Ovary (tissue), 7 donors: ENCODE measurements at regions not wholly inside any gene's neighbourhood (a gene's known extent, or its start where the extent isn't known, plus 50 kb on each side); places are given as distances from the start of the nearest gene placed in this dataset.

Experiments used
- DNase-seq, 5 donors: peaks; one replicate each; pipeline ENCODE4 v3.0.0-alpha.2; 2019 to 2020
- H3K27ac ChIP-seq, 2 donors: fragments of 200-600 bp; one replicate each; pipeline versions ENCODE4 v1.5.1 to v1.8.0; 2019 to 2022
- H3K27me3 ChIP-seq: fragments of 200-600 bp; one replicate; pipeline ENCODE4 v1.8.0; 2022
- H3K36me3 ChIP-seq: fragments of 200-600 bp; sonication (generic); one replicate; pipeline ENCODE4 v1.5.1; 2019
- H3K4me1 ChIP-seq: one replicate; pipeline ENCODE4 v1.8.1; 2013; ENCODE audit warnings: mild to moderate bottlenecking, moderate library complexity; ENCODE audit not compliant: insufficient read depth
- H3K4me3 ChIP-seq: fragments of 200-600 bp; sonication (generic); one replicate; pipeline ENCODE4 v1.5.1; 2017
- H3K9me3 ChIP-seq, 2 donors: fragments of 200-600 bp in 1 of 2; sonication (generic) in 1 of 2; one replicate each; pipeline versions ENCODE4 v1.5.1 to v1.8.1; 2013 to 2019; ENCODE audit warnings: mild to moderate bottlenecking in 1 of 2, moderate library complexity in 1 of 2
- CTCF ChIP-seq, 3 donors: fragments of 450-650 bp in 2 of 3; fragments of 200-600 bp in 1 of 3; IDR thresholded peaks; one replicate each; pipeline versions ENCODE4 v1.5.1 to v1.8.0; 2016 to 2022; ENCODE audit warnings: antibody characterized with exemption in 3 of 3, mild to moderate bottlenecking in 1 of 3
- EP300 ChIP-seq: sonication (generic); formaldehyde crosslinking; IDR thresholded peaks from one replicate; pipeline ENCODE4 v1.6.1; 2017; ENCODE audit warnings: antibody characterized with exemption
- POLR2A ChIP-seq: fragments of 450-650 bp; IDR thresholded peaks from one replicate; pipeline ENCODE4 v1.6.1; 2017; ENCODE audit warnings: antibody characterized with exemption, mild to moderate bottlenecking, moderate library complexity
- WGBS, 3 donors: extraction: QIAGEN DNeasy Blood & Tissue Kit in 1 of 3; methylation state at CpG; one replicate each; pipeline versions ENCODE4 v1.1.5 to v1.1.7; 2013 to 2017; 5-methylcytosine and 5-hydroxymethylcytosine counted together
- intact Hi-C, 4 donors: fragments of 100-400 bp; cut with DNase I; formaldehyde crosslinking; loops; one replicate each; pipeline versions ENCODE4 v1.11.0 to v1.15.1; 2022 to 2023
- donor health status: DM: no; HTN: no; CAD: no; lungs with moderate emphysema.
- donor health status: DM: no; HTN: no; CAD: no.
- donor health status: Bipolar disorder and iron deficiency.
- donor health status: DM: no; HTN: no; CAD: no.
- donor health status: DM: yes; HTN: yes; CAD: no.

GRCh38 chr2:7449298-7449697, 532.1 kb downstream of the RNF144A start:
- Histone ChIP-seq H3K9me3 (no peaks in the 10 kb centered on the region), H3K4me1 (no peaks in the 10 kb centered on the region), H3K27ac (no peak overlapping the region), H3K36me3 (no peaks in the 10 kb centered on the region), H3K4me3 (no peak overlapping the region), H3K27me3 (no peaks in the 10 kb centered on the region)
- DNase-seq, result no peak
- intact Hi-C loops, result no loop called here
- no peak for TF ChIP-seq EP300
- TF ChIP-seq CTCF (IDR thresholded peaks at IDR 0.05), result no peak
- TF ChIP-seq POLR2A, result no peak

GRCh38 chr2:7450188-7450832, 533.1 kb downstream of the RNF144A start:
- no peak overlapping the region for H3K27ac ChIP-seq
- no peaks in the 10 kb centered on the region for H3K27me3 ChIP-seq
- H3K36me3 ChIP-seq, result no peaks in the 10 kb centered on the region
- intact Hi-C loops, result no loop called here
- no peak overlapping the region for H3K4me3 ChIP-seq
- no peaks in the 10 kb centered on the region for H3K4me1 ChIP-seq
- no peaks in the 10 kb centered on the region for H3K9me3 ChIP-seq
- TF ChIP-seq EP300 (no peak), POLR2A (no peak), CTCF (IDR thresholded peaks at IDR 0.05) (no peak)
- DNase-seq, result no peak
- WGBS, 3 donors, result 84 to 85% (median 85%) methylated on average over 8 of the region's 8 CpGs

GRCh38 chr2:7450833-7451190, 533.6 kb downstream of the RNF144A start:
- 80 to 89% (median 82%) methylated on average over 7 of the region's 7 CpGs for WGBS, 3 donors

GRCh38 chr2:7452110-7452876, 535.1 kb downstream of the RNF144A start:
- no peak overlapping the region for H3K4me3 ChIP-seq
- intact Hi-C loops, result no loop called here
- no peak overlapping the region for H3K27ac ChIP-seq
- no peaks in the 10 kb centered on the region for H3K9me3 ChIP-seq
- no peak for TF ChIP-seq EP300
- TF ChIP-seq CTCF (IDR thresholded peaks at IDR 0.05), result no peak
- TF ChIP-seq POLR2A, result no peak
- no peaks in the 10 kb centered on the region for H3K4me1 ChIP-seq
- H3K27me3 ChIP-seq, result no peaks in the 10 kb centered on the region
- no peaks in the 10 kb centered on the region for H3K36me3 ChIP-seq
- 78 to 80% (median 80%) methylated on average over 12 of the region's 12 CpGs for WGBS, 3 donors
- no peak for DNase-seq

More at GRCh38 chr2:7450833-7451190, 533.6 kb downstream of the RNF144A start:
- no peak for TF ChIP-seq CTCF (IDR thresholded peaks at IDR 0.05)
- no peak for TF ChIP-seq POLR2A
- no peak for TF ChIP-seq EP300
- Histone ChIP-seq H3K27me3 (no peaks in the 10 kb centered on the region), H3K27ac (no peak overlapping the region), H3K36me3 (no peaks in the 10 kb centered on the region), H3K9me3 (no peaks in the 10 kb centered on the region), H3K4me1 (no peaks in the 10 kb centered on the region), H3K4me3 (no peak overlapping the region)
- intact Hi-C loops, result no loop called here
- DNase-seq, result no peak
